ENCODE measurements at regions not wholly inside any gene's neighbourhood (a gene's known extent, or its start where the extent isn't known, plus 50 kb on each side); places are given as distances from the start of the nearest gene placed in this dataset.

DNA sequence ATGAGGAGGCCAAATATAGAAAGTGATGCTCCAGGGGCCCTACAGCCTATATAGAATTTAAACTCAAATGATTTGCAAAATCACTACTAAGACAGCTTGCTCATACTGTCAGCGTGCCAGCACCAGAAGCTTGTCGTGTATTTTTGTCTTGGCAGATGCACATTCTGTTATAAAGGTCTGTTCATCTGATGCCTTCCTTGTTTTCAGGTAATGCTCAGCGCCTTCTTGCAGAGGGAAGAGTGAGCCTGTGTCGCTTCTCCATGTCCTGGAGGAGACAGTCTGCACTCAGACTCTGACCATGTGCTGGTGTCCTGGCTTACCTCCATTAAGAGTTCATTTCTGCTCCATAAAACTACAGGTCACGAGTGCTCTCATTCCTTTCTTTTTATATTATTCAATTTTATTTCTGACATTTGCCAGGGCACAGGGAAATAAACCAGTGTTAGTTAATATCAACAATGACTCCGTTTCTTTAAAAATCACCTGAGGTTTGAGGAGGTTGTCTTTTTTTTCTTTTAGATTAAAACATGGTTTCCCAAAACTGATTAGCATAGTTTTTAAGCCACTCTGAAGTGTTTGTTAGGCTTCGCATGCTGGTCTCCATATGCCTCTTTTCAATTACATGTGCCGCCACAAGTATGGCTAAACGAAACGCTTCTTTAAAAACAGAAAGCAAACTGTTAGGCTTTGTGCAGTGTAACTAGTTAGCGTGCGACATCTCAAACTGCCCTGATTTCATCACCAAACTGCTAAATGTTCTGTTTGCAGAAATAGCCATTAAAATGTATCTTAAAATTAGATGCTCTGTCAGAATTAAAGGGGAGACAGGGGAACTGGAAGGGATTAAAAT lies 215.2 kb upstream of the GK2 start:
- dilution Hi-C loops (cut with MboI; ENCODE audit: extremely low pct_ligation_motif_present, low sequenced_read_pairs) = no loop called here
- H3K4me1 ChIP-seq (ENCODE audit: control insufficient read depth, extremely low read depth, insufficient read depth, low read length) = no peaks in the 10 kb centered on the region
- TF ChIP-seq EZH2 (IDR thresholded peaks at IDR 0.05; ENCODE audit: borderline replicate concordance, low read depth, low read length, severe bottlenecking) = no peak
- TF ChIP-seq GATA2 (IDR thresholded peaks at IDR 0.05; ENCODE audit: insufficient read depth, insufficient read length, low read depth, low read length) = no peak
- TF ChIP-seq MYC (IDR thresholded peaks at IDR 0.05; ENCODE audit: low read depth, low read length) = no peak
- TF ChIP-seq POLR2AphosphoS5 (IDR thresholded peaks at IDR 0.05; ENCODE audit: insufficient read depth, low read depth, low read length) = no peak
- TF ChIP-seq, protein P1, sequence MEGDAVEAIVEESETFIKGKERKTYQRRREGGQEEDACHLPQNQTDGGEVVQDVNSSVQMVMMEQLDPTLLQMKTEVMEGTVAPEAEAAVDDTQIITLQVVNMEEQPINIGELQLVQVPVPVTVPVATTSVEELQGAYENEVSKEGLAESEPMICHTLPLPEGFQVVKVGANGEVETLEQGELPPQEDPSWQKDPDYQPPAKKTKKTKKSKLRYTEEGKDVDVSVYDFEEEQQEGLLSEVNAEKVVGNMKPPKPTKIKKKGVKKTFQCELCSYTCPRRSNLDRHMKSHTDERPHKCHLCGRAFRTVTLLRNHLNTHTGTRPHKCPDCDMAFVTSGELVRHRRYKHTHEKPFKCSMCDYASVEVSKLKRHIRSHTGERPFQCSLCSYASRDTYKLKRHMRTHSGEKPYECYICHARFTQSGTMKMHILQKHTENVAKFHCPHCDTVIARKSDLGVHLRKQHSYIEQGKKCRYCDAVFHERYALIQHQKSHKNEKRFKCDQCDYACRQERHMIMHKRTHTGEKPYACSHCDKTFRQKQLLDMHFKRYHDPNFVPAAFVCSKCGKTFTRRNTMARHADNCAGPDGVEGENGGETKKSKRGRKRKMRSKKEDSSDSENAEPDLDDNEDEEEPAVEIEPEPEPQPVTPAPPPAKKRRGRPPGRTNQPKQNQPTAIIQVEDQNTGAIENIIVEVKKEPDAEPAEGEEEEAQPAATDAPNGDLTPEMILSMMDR (IDR thresholded peaks at IDR 0.05; ENCODE audit: extremely low read depth in 1 of 2, insufficient read depth in 1 of 2, low read depth in 1 of 2, low read length in 2 of 2) = no peak
- no peak for TF ChIP-seq JUN (IDR thresholded peaks at IDR 0.05; ENCODE audit: borderline replicate concordance, insufficient read depth, insufficient read length, low read depth)
- TF ChIP-seq, protein P2, sequence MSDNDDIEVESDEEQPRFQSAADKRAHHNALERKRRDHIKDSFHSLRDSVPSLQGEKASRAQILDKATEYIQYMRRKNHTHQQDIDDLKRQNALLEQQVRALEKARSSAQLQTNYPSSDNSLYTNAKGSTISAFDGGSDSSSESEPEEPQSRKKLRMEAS (IDR thresholded peaks at IDR 0.05; ENCODE audit: insufficient read depth, insufficient read length) = no peak
- TF ChIP-seq FOS (IDR thresholded peaks at IDR 0.05; ENCODE audit: borderline replicate concordance, insufficient read depth, low read length) = no peak
- TF ChIP-seq POLR2A (IDR thresholded peaks at IDR 0.05; ENCODE audit: low read depth, low read length) = no peak
- no peaks in the 10 kb centered on the region for H3K79me2 ChIP-seq (ENCODE audit: control insufficient read depth, insufficient read depth, low read length)
- H3K4me2 ChIP-seq (ENCODE audit: insufficient read depth, low read length) = no peak overlapping the region
- FAIRE-seq = no peak
- no peak overlapping the region for H2AFZ ChIP-seq (ENCODE audit: low read depth, low read length)
- H3K36me3 ChIP-seq (ENCODE audit: control insufficient read depth in 2 of 2, extremely low read depth in 1 of 2, insufficient read depth in 2 of 2, low read length in 2 of 2) = no peaks in the 10 kb centered on the region
- ChIA-PET POLR2A (no interaction called here), CTCF (no interaction called here)
- no peaks in the 10 kb centered on the region for H3K9me3 ChIP-seq (replicated peaks; ENCODE audit: control insufficient read depth, insufficient read depth, low read length)
- no peak overlapping the region for H3K4me3 ChIP-seq (replicated peaks in 1 of 3; ENCODE audit: insufficient read depth in 1 of 3, low read depth in 1 of 3, low read length in 3 of 3)
- no peaks in the 10 kb centered on the region for H4K20me1 ChIP-seq (replicated peaks; ENCODE audit: control insufficient read depth, extremely low read depth, insufficient read depth, low read length)
- H3K9ac ChIP-seq (replicated peaks; ENCODE audit: extremely low read depth, insufficient read depth, low read length) = no peak overlapping the region
- intact Hi-C loops (cut with micrococcal nuclease) = no loop called here
- H3K9me1 ChIP-seq (replicated peaks; ENCODE audit: control insufficient read depth, extremely low read depth, insufficient read depth, low read length) = no peaks in the 10 kb centered on the region
- H3K27ac ChIP-seq (ENCODE audit: insufficient read depth, low read depth, low read length) = no peak overlapping the region
- H3K27me3 ChIP-seq (ENCODE audit: control insufficient read depth in 2 of 2, insufficient read depth in 2 of 2, low read length in 2 of 2) = peaks cover 0 to 2% of the 10 kb centered on the region in 2 experiments
- no TSS peak for BruUV-seq (replicated peaks)
- no peak for DNase-seq (ENCODE audit: low read depth, low spot score)
